D721Med (cell line): ENCODE measurements at regions not wholly inside any gene's neighbourhood (a gene's known extent, or its start where the extent isn't known, plus 50 kb on each side); places are given as distances from the start of the nearest gene placed in this dataset.

ENCODE experiments used
- DNase-seq: peaks from one replicate; pipeline ENCODE4 v3.0.0; 2011; ENCODE audit warnings: low spot score; ENCODE audit not compliant: insufficient read length
- FAIRE-seq: peaks from 2 replicates; lab custom pipeline; 2011; peaks lifted over from hg19 to GRCh38; lab: Jason Lieb, UNC
- CTCF ChIP-seq: IDR thresholded peaks from 2 replicates; pipeline ENCODE4 v1.5.1; 2012; ENCODE audit warnings: mild to moderate bottlenecking, control low read depth; ENCODE audit not compliant: insufficient read depth; ENCODE audit errors: missing control alignments

GRCh38 chr5:123671042-123671441, 159.1 kb downstream of the CSNK1G3 start:
- peak; percentile 80 for TF ChIP-seq CTCF
- peak; percentile 80 for FAIRE-seq
- DNase-seq, result no peak
